ENCODE measurements at regions not wholly inside any gene's neighbourhood (a gene's known extent, or its start where the extent isn't known, plus 50 kb on each side); places are given as distances from the start of the nearest gene placed in this dataset.

- Histone ChIP-seq H3K4me3 (no peak overlapping the region), H3K4me1 (replicated peaks in 1 of 2) (peaks cover 7 to 8% of the 10 kb centered on the region in 2 donors), H3K27ac (no peak overlapping the region)
- in situ Hi-C loops (cut with MboI; ENCODE audit: low pct_unique_long_range_greater_than_20kb in 2 of 9, low sequenced_read_pairs in 9 of 9, unreplicated experiment in 9 of 9): no loop called here
- 75 to 90% (median 78%) methylated on average over 1 to 2 of the region's 2 CpGs; no CpG with 5 or more reads in 6 of the 10 experiments for WGBS, 10 experiments
- no peak for ATAC-seq (replicated peaks in 6 of 8)
Measured at GRCh38 chr2:220106065-220106464, 478.6 kb downstream of the SLC4A3 start.

GRCh38 chr2:220107380-220107791 is 480.0 kb downstream of the SLC4A3 start:
- H3K4me1 ChIP-seq (replicated peaks in 1 of 2): no peaks in the 10 kb centered on the region
- no peak overlapping the region for H3K4me3 ChIP-seq
- in situ Hi-C loops (cut with MboI; ENCODE audit: low pct_unique_long_range_greater_than_20kb in 2 of 9, low sequenced_read_pairs in 9 of 9, unreplicated experiment in 9 of 9): no loop called here
- no peak overlapping the region for H3K27ac ChIP-seq
- 70 to 100% (median 84%) methylated on average over 1 to 4 of the region's 4 CpGs; no CpG with 5 or more reads in 3 of the 10 experiments for WGBS, 10 experiments
- no peak for ATAC-seq (replicated peaks in 6 of 8)

GRCh38 chr2:220114443-220114842 is 487.0 kb downstream of the SLC4A3 start:
- in situ Hi-C loops (cut with MboI; ENCODE audit: low pct_unique_long_range_greater_than_20kb in 2 of 9, low sequenced_read_pairs in 9 of 9, unreplicated experiment in 9 of 9): no loop called here
- H3K4me1 ChIP-seq (replicated peaks in 1 of 2): no peaks in the 10 kb centered on the region
- no peak overlapping the region for H3K4me3 ChIP-seq
- no peak overlapping the region for H3K27ac ChIP-seq
- ATAC-seq (replicated peaks in 6 of 8): no peak
- 67 to 100% (median 100%) methylated on average over 1 of the region's 1 CpG; no CpG with 5 or more reads in 7 of the 10 experiments for WGBS, 10 experiments

- H3K27ac ChIP-seq: no peak overlapping the region
- WGBS, 10 experiments: 0 to 91% (median 46%) methylated on average over 2 to 5 of the region's 5 CpGs; no CpG with 5 or more reads in 2 of the 10 experiments
- H3K4me3 ChIP-seq: no peak overlapping the region
- no peak for ATAC-seq (replicated peaks in 6 of 8)
- in situ Hi-C loops (cut with MboI; ENCODE audit: low pct_unique_long_range_greater_than_20kb in 2 of 9, low sequenced_read_pairs in 9 of 9, unreplicated experiment in 9 of 9): no loop called here
- H3K4me1 ChIP-seq (replicated peaks in 1 of 2): no peaks in the 10 kb centered on the region
Measured at GRCh38 chr2:220117025-220117424, 489.6 kb downstream of the SLC4A3 start.

GRCh38 chr2:220120041-220120440 is 492.6 kb downstream of the SLC4A3 start:
- WGBS, 10 experiments: 40 to 89% (median 85%) methylated on average over 1 to 2 of the region's 2 CpGs; no CpG with 5 or more reads in 5 of the 10 experiments

GRCh38 chr2:220123751-220124150 is 496.3 kb downstream of the SLC4A3 start:
- WGBS, 10 experiments: 0 to 100% (median 40%) methylated on average over 1 to 2 of the region's 2 CpGs; no CpG with 5 or more reads in 3 of the 10 experiments
- in situ Hi-C loops (cut with MboI; ENCODE audit: low pct_unique_long_range_greater_than_20kb in 2 of 9, low sequenced_read_pairs in 9 of 9, unreplicated experiment in 9 of 9): no loop called here
- peak in 4 of 8 experiments; percentile 13 to 57 (median 50) for ATAC-seq (replicated peaks in 6 of 8)
- Histone ChIP-seq H3K4me3 (no peak overlapping the region), H3K27ac (no peak overlapping the region), H3K4me1 (replicated peaks in 1 of 2) (no peaks in the 10 kb centered on the region)

More at GRCh38 chr2:220120041-220120440, 492.6 kb downstream of the SLC4A3 start:
- Histone ChIP-seq H3K4me1 (replicated peaks in 1 of 2) (no peaks in the 10 kb centered on the region), H3K27ac (no peak overlapping the region), H3K4me3 (no peak overlapping the region)
- in situ Hi-C loops (cut with MboI; ENCODE audit: low pct_unique_long_range_greater_than_20kb in 2 of 9, low sequenced_read_pairs in 9 of 9, unreplicated experiment in 9 of 9): no loop called here
- ATAC-seq (replicated peaks in 6 of 8): peak in 2 of 8 experiments; percentile 51 to 87

- ATAC-seq (replicated peaks in 6 of 8): no peak
- H3K4me1 ChIP-seq (replicated peaks in 1 of 2): peaks cover 5 to 6% of the 10 kb centered on the region in 2 donors
- no peak overlapping the region for H3K4me3 ChIP-seq
- in situ Hi-C loops (cut with MboI; ENCODE audit: low pct_unique_long_range_greater_than_20kb in 2 of 9, low sequenced_read_pairs in 9 of 9, unreplicated experiment in 9 of 9): no loop called here
- H3K27ac ChIP-seq: no peak overlapping the region
- WGBS, 10 experiments: 0 to 92% (median 82%) methylated on average over 2 to 7 of the region's 8 CpGs
Measured at GRCh38 chr2:220125551-220125950, 498.1 kb downstream of the SLC4A3 start.

GRCh38 chr2:220127311-220127710 is 499.9 kb downstream of the SLC4A3 start:
- 20 to 100% (median 64%) methylated on average over 1 to 3 of the region's 3 CpGs; no CpG with 5 or more reads in 1 of the 10 experiments for WGBS, 10 experiments
- peaks cover 5 to 6% of the 10 kb centered on the region in 2 donors for H3K4me1 ChIP-seq (replicated peaks in 1 of 2)
- H3K27ac ChIP-seq: no peak overlapping the region
- H3K4me3 ChIP-seq: no peak overlapping the region
- no peak for ATAC-seq (replicated peaks in 6 of 8)
- in situ Hi-C loops (cut with MboI; ENCODE audit: low pct_unique_long_range_greater_than_20kb in 2 of 9, low sequenced_read_pairs in 9 of 9, unreplicated experiment in 9 of 9): no loop called here

GRCh38 chr2:220127876-220128275 is 500.4 kb downstream of the SLC4A3 start:
- Histone ChIP-seq H3K27ac (no peak overlapping the region), H3K4me1 (replicated peaks in 1 of 2) (peaks cover 5 to 6% of the 10 kb centered on the region in 2 donors), H3K4me3 (no peak overlapping the region)
- no peak for ATAC-seq (replicated peaks in 6 of 8)
- 39 to 100% (median 91%) methylated on average over 1 to 5 of the region's 5 CpGs for WGBS, 10 experiments
- in situ Hi-C loops (cut with MboI; ENCODE audit: low pct_unique_long_range_greater_than_20kb in 2 of 9, low sequenced_read_pairs in 9 of 9, unreplicated experiment in 9 of 9): no loop called here

- in situ Hi-C loops (cut with MboI; ENCODE audit: low pct_unique_long_range_greater_than_20kb in 2 of 9, low sequenced_read_pairs in 9 of 9, unreplicated experiment in 9 of 9): no loop called here
- Histone ChIP-seq H3K4me1 (replicated peaks in 1 of 2) (peaks cover 5 to 6% of the 10 kb centered on the region in 2 donors), H3K27ac (no peak overlapping the region), H3K4me3 (no peak overlapping the region)
- whole genome bisulfite sequencing, 10 experiments: 0 to 80% (median 41%) methylated on average over 1 to 6 of the region's 7 CpGs; no CpG with 5 or more reads in 2 of the 10 experiments
- ATAC-seq (replicated peaks in 6 of 8): peak in 1 of 8 experiments; percentile 53
Measured at GRCh38 chr2:220129391-220129790, 502.0 kb downstream of the SLC4A3 start.

- H3K4me1 ChIP-seq (replicated peaks in 1 of 2): peaks cover 0 to 4% of the 10 kb centered on the region in 2 donors
- in situ Hi-C loops (cut with MboI; ENCODE audit: low pct_unique_long_range_greater_than_20kb in 2 of 9, low sequenced_read_pairs in 9 of 9, unreplicated experiment in 9 of 9): no loop called here
- WGBS, 10 experiments: 21 to 88% (median 50%) methylated on average over 2 to 6 of the region's 6 CpGs
- ATAC-seq (replicated peaks in 6 of 8): peak in 5 of 8 experiments; percentile 32 to 70 (median 48)
- no peak overlapping the region for H3K27ac ChIP-seq
- H3K4me3 ChIP-seq: no peak overlapping the region
Measured at GRCh38 chr2:220134756-220135534, 507.5 kb downstream of the SLC4A3 start.

- WGBS, 10 experiments: 0 to 100% (median 73%) methylated on average over 1 to 2 of the region's 2 CpGs
- Histone ChIP-seq H3K27ac (no peak overlapping the region), H3K4me3 (no peak overlapping the region), H3K4me1 (replicated peaks in 1 of 2) (peaks cover 0 to 10% of the 10 kb centered on the region in 2 donors)
- ATAC-seq (replicated peaks in 6 of 8): no peak
- in situ Hi-C loops (cut with MboI; ENCODE audit: low pct_unique_long_range_greater_than_20kb in 2 of 9, low sequenced_read_pairs in 9 of 9, unreplicated experiment in 9 of 9): no loop called here
Measured at GRCh38 chr2:220143336-220143735, 515.9 kb downstream of the SLC4A3 start.

- WGBS, 10 experiments: 20 to 100% (median 88%) methylated on average over 1 to 2 of the region's 2 CpGs; no CpG with 5 or more reads in 3 of the 10 experiments
- no peak for ATAC-seq (replicated peaks in 6 of 8)
- H3K4me3 ChIP-seq: no peak overlapping the region
- in situ Hi-C loops (cut with MboI; ENCODE audit: low pct_unique_long_range_greater_than_20kb in 2 of 9, low sequenced_read_pairs in 9 of 9, unreplicated experiment in 9 of 9): no loop called here
- H3K4me1 ChIP-seq (replicated peaks in 1 of 2): peaks cover 0 to 10% of the 10 kb centered on the region in 2 donors
- H3K27ac ChIP-seq: no peak overlapping the region
Measured at GRCh38 chr2:220144411-220144810, 517.0 kb downstream of the SLC4A3 start.

Data from motor neuron (in vitro differentiated cells).